GM12878 (cell line): ENCODE measurements at regions not wholly inside any gene's neighbourhood (a gene's known extent, or its start where the extent isn't known, plus 50 kb on each side); places are given as distances from the start of the nearest gene placed in this dataset.

Experiments used
- ATAC-seq: fragments of 200-7000 bp; cut with Tn5 transposase; 3 replicates; pipeline ENCODE4 v1.9.1; 2020; ENCODE audit warnings: mild to moderate bottlenecking, moderate library complexity
- BruUV-seq: library from RNA; stranded (reverse); fragments of 400-500 nt; replicated peaks from 2 replicates; lab custom pipeline; 2021; lab: Mats Ljungman, UMichigan
- CTCF ChIA-PET: fragments of 300-600 bp; sonication (Branson Sonifier 250); formaldehyde crosslinking; extraction: SDS; loops from one replicate; lab custom pipeline; 2021; ENCODE audit warnings: inconsistent platforms; lab: Yijun Ruan, JAX
- POLR2A ChIA-PET: fragments of 350-600 bp; formaldehyde crosslinking; extraction: SDS; loops from one replicate; lab custom pipeline; 2021; ENCODE audit warnings: inconsistent platforms; lab: Charles Lee
- RAD21 ChIA-PET: fragments of 300-600 bp; sonication (Branson Sonifier 250); formaldehyde crosslinking; loops from one replicate; lab custom pipeline; 2023; ENCODE audit warnings: antibody characterized with exemption; ENCODE audit not compliant: unreplicated experiment; lab: Charles Lee
- SMC1A ChIA-PET: fragments of 300-600 bp; sonication (Branson Sonifier 250); formaldehyde crosslinking; loops from one replicate; lab custom pipeline; 2023; ENCODE audit not compliant: unreplicated experiment, uncharacterized antibody; lab: Charles Lee
- DNase-seq: peaks from one replicate; pipeline ENCODE4 v3.0.0-alpha.2; 2011; ENCODE audit warnings: low read depth, low spot score
- FAIRE-seq: peaks from 3 replicates; lab custom pipeline; 2011; peaks lifted over from hg19 to GRCh38; lab: Jason Lieb, UNC
- H2AFZ ChIP-seq: 2 replicates; pipeline ENCODE4 v1.6.0; 2011; ENCODE audit warnings: low read depth, low read length, control low read depth; ENCODE audit not compliant: control insufficient read depth
- H3K27ac ChIP-seq: 2 replicates; pipeline ENCODE4 v1.5.1; 2011; ENCODE audit warnings: control low read depth; ENCODE audit not compliant: control insufficient read depth, insufficient read depth
- H3K27me3 ChIP-seq, 2 experiments: replicated peaks in 1 of 2; 2 replicates each; pipeline versions ENCODE4 v1.6.0 to v1.6.1; 2011; ENCODE audit warnings: low read length in 1 of 2; ENCODE audit not compliant: control insufficient read depth in 2 of 2, insufficient read depth in 2 of 2
- H3K36me3 ChIP-seq, 2 experiments: 2 replicates each; pipeline ENCODE4 v1.5.1; 2011; ENCODE audit warnings: low read length in 1 of 2; ENCODE audit not compliant: control insufficient read depth in 2 of 2, insufficient read depth in 2 of 2
- H3K4me1 ChIP-seq: 2 replicates; pipeline ENCODE4 v1.6.1; 2011; ENCODE audit warnings: mild to moderate bottlenecking, low read length, moderate library complexity, mixed read lengths; ENCODE audit not compliant: control insufficient read depth, insufficient read depth
- H3K4me2 ChIP-seq: 2 replicates; pipeline ENCODE4 v1.6.0; 2011; ENCODE audit warnings: control low read depth; ENCODE audit not compliant: control insufficient read depth, insufficient read depth
- H3K4me3 ChIP-seq: fragments of 200-600 bp; sonication (generic); 2 replicates; pipeline ENCODE4 v1.5.1; 2016
- H3K79me2 ChIP-seq: 2 replicates; pipeline ENCODE4 v1.6.0; 2011; ENCODE audit warnings: low read length; ENCODE audit not compliant: control insufficient read depth, insufficient read depth
- H3K9ac ChIP-seq: 2 replicates; pipeline ENCODE4 v1.8.0; 2011; ENCODE audit warnings: low read length, control low read depth, mixed read lengths; ENCODE audit not compliant: control insufficient read depth, insufficient read depth
- H3K9me3 ChIP-seq: replicated peaks from 3 replicates; pipeline ENCODE4 v1.5.1; 2011; ENCODE audit warnings: mild to moderate bottlenecking, low read length; ENCODE audit not compliant: control insufficient read depth, insufficient read depth
- H4K20me1 ChIP-seq: 2 replicates; pipeline ENCODE4 v1.6.0; 2011; ENCODE audit not compliant: control insufficient read depth, insufficient read depth
- BCL11A ChIP-seq: IDR thresholded peaks from 2 replicates; pipeline ENCODE4 v1.6.1; 2011; ENCODE audit warnings: low read depth, low read length
- CBFB ChIP-seq: IDR thresholded peaks from 2 replicates; pipeline ENCODE4 v1.6.1; 2016; ENCODE audit warnings: antibody characterized with exemption, low read depth
- FOXM1 ChIP-seq: IDR thresholded peaks from 2 replicates; pipeline ENCODE4 v1.6.1; 2012; ENCODE audit warnings: low read depth, mild to moderate bottlenecking, inconsistent platforms, low read length, moderate library complexity
- KLF5 ChIP-seq: fragments of 450-650 bp; IDR thresholded peaks from 2 replicates; pipeline ENCODE4 v1.6.1; 2014; ENCODE audit warnings: mild to moderate bottlenecking; ENCODE audit not compliant: partially characterized antibody
- MYC ChIP-seq: IDR thresholded peaks from 2 replicates; pipeline ENCODE4 v1.6.1; 2011; ENCODE audit warnings: mild to moderate bottlenecking, low read length, moderate library complexity, inconsistent platforms; ENCODE audit not compliant: insufficient read depth, insufficient replicate concordance, insufficient read length, severe bottlenecking
- NFYB ChIP-seq: IDR thresholded peaks from 2 replicates; pipeline ENCODE4 v1.6.1; 2011; ENCODE audit warnings: low read depth, mild to moderate bottlenecking, low read length, improper control_type of control experiment, moderate library complexity; ENCODE audit not compliant: insufficient read depth
- NRF1 ChIP-seq: conservative IDR thresholded peaks from 2 replicates; pipeline ENCODE4 v1.6.1; 2011; ENCODE audit warnings: mild to moderate bottlenecking, low read depth, low read length, improper control_type of control experiment
- POLR2AphosphoS2 ChIP-seq: IDR thresholded peaks from 2 replicates; pipeline ENCODE4 v1.6.1; 2011; ENCODE audit warnings: low read depth, mild to moderate bottlenecking, low read length, improper control_type of control experiment, moderate library complexity
- POLR2AphosphoS5 ChIP-seq: IDR thresholded peaks from 2 replicates; pipeline ENCODE4 v1.6.1; 2011; ENCODE audit warnings: mild to moderate bottlenecking, low read length, inconsistent platforms
- RCOR1 ChIP-seq: conservative IDR thresholded peaks from 2 replicates; pipeline ENCODE4 v1.6.1; 2012; ENCODE audit warnings: low read depth, low read length, improper control_type of control experiment
- SPI1 ChIP-seq: IDR thresholded peaks from 2 replicates; pipeline ENCODE4 v1.6.1; 2011; ENCODE audit warnings: low read depth, mild to moderate bottlenecking, low read length, moderate library complexity, borderline replicate concordance; ENCODE audit not compliant: insufficient read depth
- STAT3 ChIP-seq: IDR thresholded peaks from 2 replicates; pipeline ENCODE4 v1.6.1; 2011; ENCODE audit warnings: low read depth, low read length, improper control_type of control experiment
- TBL1XR1 ChIP-seq: IDR thresholded peaks from 2 replicates; pipeline ENCODE4 v1.6.1; 2012; ENCODE audit warnings: low read depth, low read length, improper control_type of control experiment
- ZNF207 ChIP-seq: fragments of 450-650 bp; IDR thresholded peaks from 2 replicates; pipeline ENCODE4 v1.6.1; 2014; ENCODE audit warnings: antibody characterized with exemption, mild to moderate bottlenecking, borderline replicate concordance
- WGBS: methylation state at CpG from one replicate; pipeline ENCODE4 v1.1.6; 2016; ENCODE audit warnings: low lambda C conversion rate; ENCODE audit not compliant: insufficient replicate concordance, insufficient coverage; ENCODE audit errors: missing lambda C conversion rate; 5-methylcytosine and 5-hydroxymethylcytosine counted together
- in situ Hi-C: fragments of 300-500 bp; cut with MboI; formaldehyde crosslinking; loops from 9 replicates; pipeline ENCODE4 v1.14.3; 2018; ENCODE audit warnings: mixed read lengths
- intact Hi-C: fragments of 100-400 bp; cut with micrococcal nuclease; formaldehyde crosslinking; loops from one replicate; pipeline ENCODE4 v1.14.2; 2022; ENCODE audit not compliant: unreplicated experiment
- TF ChIP-seq, protein P1 (sequence below): fragments of 450-650 bp; IDR thresholded peaks from 2 replicates; pipeline ENCODE4 v1.6.1; 2016; ENCODE audit warnings: mild to moderate bottlenecking
- TF ChIP-seq, protein P2 (sequence below), 3 experiments: IDR thresholded peaks in 2 of 3; conservative IDR thresholded peaks in 1 of 3; 2 replicates each; pipeline ENCODE4 v1.5.1; 2011; ENCODE audit warnings: low read depth in 3 of 3, low read length in 3 of 3, mild to moderate bottlenecking in 3 of 3, control low read depth in 2 of 3, moderate library complexity in 2 of 3, inconsistent platforms in 1 of 3, mixed read lengths in 1 of 3; ENCODE audit not compliant: control insufficient read depth in 2 of 3, insufficient read depth in 1 of 3; ENCODE audit errors: extremely low read depth in 1 of 3
- TF ChIP-seq, protein P3 (sequence below): fragments of 450-650 bp; IDR thresholded peaks from 2 replicates; pipeline ENCODE4 v1.6.1; 2018; ENCODE audit warnings: mild to moderate bottlenecking, low read depth, moderate library complexity; ENCODE audit not compliant: partially characterized antibody

DNA sequence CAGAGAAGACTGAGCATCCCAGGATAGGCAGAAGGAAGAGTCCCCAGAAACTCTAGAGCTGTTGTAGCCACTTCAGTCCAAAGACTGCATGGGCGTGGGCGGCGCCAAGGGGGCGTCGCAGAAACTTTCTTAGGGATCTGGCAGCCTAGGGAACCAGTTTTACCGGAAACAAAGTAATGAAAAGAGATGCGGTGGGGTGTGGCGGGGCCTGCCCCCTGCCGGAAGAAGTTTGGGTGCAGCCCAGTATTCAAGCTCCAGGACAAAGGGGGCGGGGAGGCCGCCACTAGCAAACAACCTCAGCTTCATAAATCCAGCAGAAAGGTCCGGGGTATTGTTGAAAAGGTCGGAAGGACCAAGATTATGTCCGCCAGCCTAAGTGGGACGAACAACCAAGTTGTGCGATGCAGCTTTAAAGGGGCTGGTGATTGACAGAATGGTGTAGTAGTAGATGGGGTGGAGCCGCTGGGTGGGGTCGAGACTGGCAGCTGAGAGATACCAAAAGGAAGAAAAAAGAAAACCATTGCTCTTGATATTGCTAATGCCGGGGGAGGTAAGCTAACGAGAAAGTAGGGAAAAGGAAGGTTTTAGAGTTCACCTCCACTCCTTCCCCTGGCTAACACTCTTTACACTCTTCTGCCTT is 190.5 kb downstream of the RRAGB start:
- ChIA-PET SMC1A (interaction anchor here (0.6 to 4.5 kb wide), 24 partner anchors 11 to 820 kb away, joined by 3 to 45 read pairs (median 3); partner anchors contain the start of genes KLF8, NBDY and RRAGB), CTCF (interaction anchor here (0.7 to 3.3 kb wide), 23 partner anchors 9 to 819 kb away, joined by 3 to 33 read pairs (median 4); partner anchors contain the start of genes MAGEH1 and RRAGB), POLR2A (interaction anchor here (0.6 to 2.4 kb wide), 4 partner anchors 9 to 47 kb away, joined by 3 to 10 read pairs (median 8); no protein-coding TSS in a partner anchor), RAD21 (interaction anchor here (0.8 to 4.6 kb wide), 14 partner anchors 8 to 748 kb away, joined by 3 to 43 read pairs (median 9); partner anchors contain the start of genes KLF8, RRAGB and USP51)
- peak overlapping the region; percentile 76 for H3K4me3 ChIP-seq
- H3K79me2 ChIP-seq = peaks cover 27% of the 10 kb centered on the region
- peak; percentile 78 for ATAC-seq
- no peak for DNase-seq
- intact Hi-C loops (loop anchor here (1.0 to 2.0 kb wide), 4 partner anchors 41 to 341 kb away; no protein-coding TSS in a partner anchor), in situ Hi-C loops (loop anchor here (5.0 kb wide), 1 partner anchor 261 kb away; no protein-coding TSS in a partner anchor)
- no peaks in the 10 kb centered on the region; the same call in 1 of the 3 replicates for H3K9me3 ChIP-seq
- H3K4me2 ChIP-seq = peak overlapping the region; percentile 80
- H3K36me3 ChIP-seq = no peaks in the 10 kb centered on the region
- H4K20me1 ChIP-seq = no peaks in the 10 kb centered on the region
- no peaks in the 10 kb centered on the region; the same call in 1 of the 2 replicates for H3K4me1 ChIP-seq
- BruUV-seq = no TSS peak
- peak overlapping the region; percentile 83 for H3K9ac ChIP-seq
- no peak for FAIRE-seq
- no peaks in the 10 kb centered on the region for H3K27me3 ChIP-seq
- peak overlapping the region; percentile 81 for H2AFZ ChIP-seq
- WGBS = 20% methylated on average over 20 of the region's 20 CpGs
- peak overlapping the region; percentile 87 for H3K27ac ChIP-seq
- TF ChIP-seq BCL11A (no peak), STAT3 (no peak), TBL1XR1 (no peak), POLR2AphosphoS2 (no peak), RCOR1 (no peak), CBFB (0 out of 2 replicates have a peak, but pooled peaks have one; percentile 9), POLR2AphosphoS5 (no peak), KLF5 (no peak), SPI1 (no peak), NFYB (no peak), FOXM1 (no peak; the same call in 1 of the 2 replicates), ZNF207 (0 out of 2 replicates have a peak, but pooled peaks have one; percentile 34), NRF1 (no peak), MYC (no peak)
- TF ChIP-seq, protein P1, sequence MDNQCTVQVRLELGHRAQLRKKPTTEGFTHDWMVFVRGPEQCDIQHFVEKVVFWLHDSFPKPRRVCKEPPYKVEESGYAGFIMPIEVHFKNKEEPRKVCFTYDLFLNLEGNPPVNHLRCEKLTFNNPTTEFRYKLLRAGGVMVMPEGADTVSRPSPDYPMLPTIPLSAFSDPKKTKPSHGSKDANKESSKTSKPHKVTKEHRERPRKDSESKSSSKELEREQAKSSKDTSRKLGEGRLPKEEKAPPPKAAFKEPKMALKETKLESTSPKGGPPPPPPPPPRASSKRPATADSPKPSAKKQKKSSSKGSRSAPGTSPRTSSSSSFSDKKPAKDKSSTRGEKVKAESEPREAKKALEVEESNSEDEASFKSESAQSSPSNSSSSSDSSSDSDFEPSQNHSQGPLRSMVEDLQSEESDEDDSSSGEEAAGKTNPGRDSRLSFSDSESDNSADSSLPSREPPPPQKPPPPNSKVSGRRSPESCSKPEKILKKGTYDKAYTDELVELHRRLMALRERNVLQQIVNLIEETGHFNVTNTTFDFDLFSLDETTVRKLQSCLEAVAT = no peak
- TF ChIP-seq, protein P2, sequence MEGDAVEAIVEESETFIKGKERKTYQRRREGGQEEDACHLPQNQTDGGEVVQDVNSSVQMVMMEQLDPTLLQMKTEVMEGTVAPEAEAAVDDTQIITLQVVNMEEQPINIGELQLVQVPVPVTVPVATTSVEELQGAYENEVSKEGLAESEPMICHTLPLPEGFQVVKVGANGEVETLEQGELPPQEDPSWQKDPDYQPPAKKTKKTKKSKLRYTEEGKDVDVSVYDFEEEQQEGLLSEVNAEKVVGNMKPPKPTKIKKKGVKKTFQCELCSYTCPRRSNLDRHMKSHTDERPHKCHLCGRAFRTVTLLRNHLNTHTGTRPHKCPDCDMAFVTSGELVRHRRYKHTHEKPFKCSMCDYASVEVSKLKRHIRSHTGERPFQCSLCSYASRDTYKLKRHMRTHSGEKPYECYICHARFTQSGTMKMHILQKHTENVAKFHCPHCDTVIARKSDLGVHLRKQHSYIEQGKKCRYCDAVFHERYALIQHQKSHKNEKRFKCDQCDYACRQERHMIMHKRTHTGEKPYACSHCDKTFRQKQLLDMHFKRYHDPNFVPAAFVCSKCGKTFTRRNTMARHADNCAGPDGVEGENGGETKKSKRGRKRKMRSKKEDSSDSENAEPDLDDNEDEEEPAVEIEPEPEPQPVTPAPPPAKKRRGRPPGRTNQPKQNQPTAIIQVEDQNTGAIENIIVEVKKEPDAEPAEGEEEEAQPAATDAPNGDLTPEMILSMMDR (IDR thresholded peaks at IDR 0.05 in 2 of 3, conservative IDR thresholded peaks at IDR 0.05 in 1 of 3; ENCODE audit: control insufficient read depth in 2 of 3, extremely low read depth in 1 of 3, insufficient read depth in 1 of 3, low read depth in 3 of 3, low read length in 3 of 3) = peak; percentile 52 to 60 (median 58)
- TF ChIP-seq, protein P3, sequence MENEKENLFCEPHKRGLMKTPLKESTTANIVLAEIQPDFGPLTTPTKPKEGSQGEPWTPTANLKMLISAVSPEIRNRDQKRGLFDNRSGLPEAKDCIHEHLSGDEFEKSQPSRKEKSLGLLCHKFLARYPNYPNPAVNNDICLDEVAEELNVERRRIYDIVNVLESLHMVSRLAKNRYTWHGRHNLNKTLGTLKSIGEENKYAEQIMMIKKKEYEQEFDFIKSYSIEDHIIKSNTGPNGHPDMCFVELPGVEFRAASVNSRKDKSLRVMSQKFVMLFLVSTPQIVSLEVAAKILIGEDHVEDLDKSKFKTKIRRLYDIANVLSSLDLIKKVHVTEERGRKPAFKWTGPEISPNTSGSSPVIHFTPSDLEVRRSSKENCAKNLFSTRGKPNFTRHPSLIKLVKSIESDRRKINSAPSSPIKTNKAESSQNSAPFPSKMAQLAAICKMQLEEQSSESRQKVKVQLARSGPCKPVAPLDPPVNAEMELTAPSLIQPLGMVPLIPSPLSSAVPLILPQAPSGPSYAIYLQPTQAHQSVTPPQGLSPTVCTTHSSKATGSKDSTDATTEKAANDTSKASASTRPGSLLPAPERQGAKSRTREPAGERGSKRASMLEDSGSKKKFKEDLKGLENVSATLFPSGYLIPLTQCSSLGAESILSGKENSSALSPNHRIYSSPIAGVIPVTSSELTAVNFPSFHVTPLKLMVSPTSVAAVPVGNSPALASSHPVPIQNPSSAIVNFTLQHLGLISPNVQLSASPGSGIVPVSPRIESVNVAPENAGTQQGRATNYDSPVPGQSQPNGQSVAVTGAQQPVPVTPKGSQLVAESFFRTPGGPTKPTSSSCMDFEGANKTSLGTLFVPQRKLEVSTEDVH = no peak
